Fibroblast of skin of left biceps (primary cell): ENCODE measurements at regions not wholly inside any gene's neighbourhood (a gene's known extent, or its start where the extent isn't known, plus 50 kb on each side); places are given as distances from the start of the nearest gene placed in this dataset.
A peak's percentile ranks its signal among the peaks of the same experiment; 100 is the strongest.

ENCODE experiments used
- DNase-seq, 2 experiments: peaks; one replicate each; pipeline ENCODE4 v3.0.0-alpha.2; 2013; ENCODE audit warnings: low read depth in 2 of 2

GRCh38 chr4:140316799-140317198, 56.6 kb upstream of the SCOC start:
- DNase-seq = no peak

- no peak for DNase-seq
These were observed 57.5 kb upstream of the SCOC start for GRCh38 chr4:140315970-140316369.

- DNase-seq = no peak
These were observed 58.0 kb upstream of the SCOC start for GRCh38 chr4:140315438-140315837.

GRCh38 chr4:140315019-140315418, 58.4 kb upstream of the SCOC start:
- DNase-seq = no peak

- DNase-seq = no peak
These were observed 61.3 kb upstream of the SCOC start for GRCh38 chr4:140312100-140312499.

GRCh38 chr4:140311257-140311835, 62.1 kb upstream of the SCOC start:
- no peak for DNase-seq

GRCh38 chr4:140309124-140309870, 64.1 kb upstream of the SCOC start:
- DNase-seq = peak in 1 of 2 experiments; percentile 29

- DNase-seq = peak in 1 of 2 experiments; percentile 40
These were observed 64.9 kb upstream of the SCOC start for GRCh38 chr4:140308366-140309123.

- DNase-seq = no peak
These were observed 68.4 kb upstream of the SCOC start for GRCh38 chr4:140305053-140305452.

- DNase-seq = no peak
These were observed 69.1 kb upstream of the SCOC start for GRCh38 chr4:140304346-140304745.

- no peak for DNase-seq
These were observed 71.1 kb upstream of the SCOC start for GRCh38 chr4:140302151-140302859.

- DNase-seq = peak in 1 of 2 experiments; percentile 13
These were observed 73.0 kb upstream of the SCOC start for GRCh38 chr4:140300271-140300970.

GRCh38 chr4:140298001-140298400, 75.4 kb upstream of the SCOC start:
- DNase-seq = no peak

GRCh38 chr4:140297221-140297570, 76.2 kb upstream of the SCOC start:
- DNase-seq = no peak

GRCh38 chr4:140296335-140297220, 76.9 kb upstream of the SCOC start:
- peak; percentile 70 to 72 for DNase-seq

- DNase-seq = no peak
These were observed 79.5 kb upstream of the SCOC start for GRCh38 chr4:140293979-140294378.

- no peak for DNase-seq
These were observed 82.2 kb upstream of the SCOC start for GRCh38 chr4:140291259-140291658.

- no peak for DNase-seq
These were observed 84.0 kb upstream of the SCOC start for GRCh38 chr4:140289486-140289885.

- no peak for DNase-seq
These were observed 87.0 kb upstream of the SCOC start for GRCh38 chr4:140286456-140286855.

GRCh38 chr4:140284456-140284855, 89.0 kb upstream of the SCOC start:
- no peak for DNase-seq
